HCT116 (cell line): ENCODE measurements at regions not wholly inside any gene's neighbourhood (a gene's known extent, or its start where the extent isn't known, plus 50 kb on each side); places are given as distances from the start of the nearest gene placed in this dataset.

Source experiments
- ATAC-seq: fragments of 200-7000 bp; cut with Tn5 transposase; 2 replicates; pipeline ENCODE4 v1.9.1; 2020; ENCODE audit warnings: mild to moderate bottlenecking, moderate library complexity
- BruUV-seq: library from RNA; stranded (reverse); fragments of 400-500 nt; replicated peaks from 2 replicates; lab custom pipeline; 2021; lab: Mats Ljungman, UMichigan
- CTCF ChIA-PET: fragments of 300-600 bp; sonication (Branson Sonifier 250); formaldehyde crosslinking; loops from one replicate; lab custom pipeline; 2021; ENCODE audit warnings: antibody characterized with exemption; lab: Charles Lee
- POLR2A ChIA-PET: fragments of 300-600, 350-600 bp; sonication (Branson Sonifier 250); formaldehyde crosslinking; loops from one replicate; lab custom pipeline; 2021; ENCODE audit warnings: antibody characterized with exemption; lab: Charles Lee
- RAD21 ChIA-PET, 2 experiments: fragments of 300-600 bp; sonication (Branson Sonifier 250); formaldehyde crosslinking; loops; one replicate each; lab custom pipeline; 2023; ENCODE audit warnings: low total read pairs in 2 of 2; ENCODE audit not compliant: uncharacterized antibody in 2 of 2, unreplicated experiment in 2 of 2, low non-redundant PET in 1 of 2; lab: Charles Lee
- DNase-seq: peaks from one replicate; pipeline ENCODE4 v3.0.0-alpha.2; 2010; ENCODE audit warnings: low read depth, low spot score
- H2AFZ ChIP-seq: fragments of 200-600 bp; shearing (Covaris generic), sonication (generic); 2 replicates; pipeline ENCODE4 v1.6.1; 2017; ENCODE audit warnings: low read depth, mixed run types, mixed read lengths, antibody characterized with exemption, low read length; ENCODE audit not compliant: poor library complexity, severe bottlenecking
- H3K27ac ChIP-seq: 2 replicates; pipeline ENCODE4 v1.5.1; 2012; ENCODE audit warnings: low read depth, low read length
- H3K27me3 ChIP-seq: fragments of 200-600 bp; sonication (generic); 2 replicates; pipeline ENCODE4 v1.6.1; 2016; ENCODE audit warnings: mixed run types, low read length, mixed read lengths; ENCODE audit not compliant: insufficient read depth
- H3K36me3 ChIP-seq, 2 experiments: fragments of 200-500 bp in 1 of 2; fragments of 200-600 bp in 1 of 2; sonication (Bioruptor generic) in 1 of 2; sonication (generic) in 1 of 2; 2 replicates each; pipeline versions ENCODE4 v1.5.1 to v1.6.1; 2014 to 2016; ENCODE audit warnings: low read length in 2 of 2, inconsistent platforms in 1 of 2, mixed read lengths in 1 of 2, mixed run types in 1 of 2; ENCODE audit not compliant: insufficient read depth in 2 of 2, control insufficient read depth in 1 of 2
- H3K4me1 ChIP-seq, 2 experiments: fragments of 200-600 bp in 1 of 2; sonication (generic) in 1 of 2; 2 replicates each; pipeline versions ENCODE4 v1.5.1 to v1.6.1; 2012 to 2017; ENCODE audit warnings: low read length in 2 of 2, inconsistent platforms in 1 of 2, mild to moderate bottlenecking in 1 of 2, mixed read lengths in 1 of 2, mixed run types in 1 of 2, moderate library complexity in 1 of 2; ENCODE audit not compliant: insufficient read depth in 2 of 2, control insufficient read depth in 1 of 2
- H3K4me2 ChIP-seq: fragments of 200-600 bp; sonication (generic); 2 replicates; pipeline ENCODE4 v1.6.1; 2017; ENCODE audit warnings: mixed run types, low read length, mixed read lengths
- H3K4me3 ChIP-seq, 2 experiments: fragments of 200-600 bp in 1 of 2; sonication (generic) in 1 of 2; replicated peaks in 1 of 2; 2 replicates each; pipeline ENCODE4 v1.5.1; 2011 to 2016; ENCODE audit warnings: low read length in 2 of 2, control low read depth in 1 of 2, low read depth in 1 of 2, mild to moderate bottlenecking in 1 of 2, mixed read lengths in 1 of 2, mixed run types in 1 of 2
- H3K79me2 ChIP-seq: fragments of 200-600 bp; sonication (generic); 2 replicates; pipeline ENCODE4 v1.6.1; 2017; ENCODE audit warnings: mild to moderate bottlenecking, mixed run types, low read length, moderate library complexity, mixed read lengths; ENCODE audit not compliant: insufficient read depth
- H3K9ac ChIP-seq: fragments of 200-600 bp; sonication (generic); 2 replicates; pipeline ENCODE4 v1.6.1; 2016; ENCODE audit warnings: low read length, mixed read lengths
- H3K9me2 ChIP-seq: fragments of 200-600 bp; sonication (generic), shearing (Covaris generic); 2 replicates; pipeline ENCODE4 v1.6.1; 2017; ENCODE audit warnings: mixed run types, mild to moderate bottlenecking, moderate library complexity; ENCODE audit not compliant: insufficient read depth
- H3K9me3 ChIP-seq, 2 experiments: fragments of 200-500 bp in 1 of 2; fragments of 200-600 bp in 1 of 2; sonication (Bioruptor generic) in 1 of 2; sonication (generic) in 1 of 2; 2 replicates each; pipeline ENCODE4 v1.6.1; 2014 to 2017; ENCODE audit warnings: low read length in 2 of 2, mixed read lengths in 2 of 2, inconsistent platforms in 1 of 2, low read depth in 1 of 2, mild to moderate bottlenecking in 1 of 2, mixed run types in 1 of 2, moderate library complexity in 1 of 2; ENCODE audit not compliant: control insufficient read depth in 1 of 2, insufficient read depth in 1 of 2
- H4K20me1 ChIP-seq: fragments of 200-600 bp; sonication (generic), shearing (Covaris generic); 2 replicates; pipeline ENCODE4 v1.6.1; 2017; ENCODE audit warnings: mixed run types, mild to moderate bottlenecking, moderate library complexity; ENCODE audit not compliant: insufficient read depth
- CBX3 ChIP-seq: IDR thresholded peaks from 2 replicates; pipeline ENCODE4 v1.6.1; 2012; ENCODE audit warnings: low read depth
- EGR1 ChIP-seq: IDR thresholded peaks from 2 replicates; pipeline ENCODE4 v1.6.1; 2012; ENCODE audit warnings: low read depth
- ELF1 ChIP-seq: IDR thresholded peaks from 2 replicates; pipeline ENCODE4 v1.6.1; 2012; ENCODE audit warnings: low read depth, borderline replicate concordance
- EZH2phosphoT487 ChIP-seq: fragments of 200-600 bp; IDR thresholded peaks from 2 replicates; pipeline ENCODE4 v1.6.1; 2018; ENCODE audit warnings: antibody characterized with exemption, borderline replicate concordance
- FOSL1 ChIP-seq: IDR thresholded peaks from 2 replicates; pipeline ENCODE4 v1.6.1; 2012; ENCODE audit warnings: low read depth
- POLR2A ChIP-seq: IDR thresholded peaks from 2 replicates; pipeline ENCODE4 v1.7.0; 2011; ENCODE audit warnings: borderline replicate concordance; ENCODE audit not compliant: insufficient read depth, insufficient read length; ENCODE audit errors: extremely low read depth
- SIN3A ChIP-seq: IDR thresholded peaks from 2 replicates; pipeline ENCODE4 v1.6.1; 2012; ENCODE audit warnings: low read depth
- SP1 ChIP-seq: IDR thresholded peaks from 2 replicates; pipeline ENCODE4 v1.6.1; 2012; ENCODE audit warnings: low read depth
- SRF ChIP-seq: IDR thresholded peaks from 2 replicates; pipeline ENCODE4 v1.6.1; 2012; ENCODE audit warnings: low read depth
- TCF7L2 ChIP-seq: IDR thresholded peaks from 2 replicates; pipeline ENCODE4 v1.7.0; 2011; ENCODE audit warnings: borderline replicate concordance, inconsistent platforms; ENCODE audit not compliant: insufficient read depth, insufficient read length; ENCODE audit errors: extremely low read depth
- YY1 ChIP-seq: IDR thresholded peaks from 2 replicates; pipeline ENCODE4 v1.6.1; 2011; ENCODE audit warnings: low read length, low read depth, moderate library complexity, mild to moderate bottlenecking; ENCODE audit not compliant: insufficient replicate concordance; ENCODE audit errors: extremely low read depth
- ZNF274 ChIP-seq: fragments of 200-500 bp; sonication (Bioruptor generic); IDR thresholded peaks from 2 replicates; pipeline ENCODE4 v1.6.1; 2014; ENCODE audit warnings: mild to moderate bottlenecking, low read depth, low read length, inconsistent platforms
- intact Hi-C: fragments of 100-400 bp; cut with micrococcal nuclease; formaldehyde crosslinking; loops from 2 replicates; pipeline ENCODE4 v1.10.0; 2022
- TF ChIP-seq, protein P1 (sequence below), 3 experiments: fragments of 200-600 bp in 1 of 3; sonication (generic) in 1 of 3; IDR thresholded peaks in 2 of 3; conservative IDR thresholded peaks in 1 of 3; 2 replicates each; pipeline ENCODE4 v1.5.1; 2012 to 2017; ENCODE audit warnings: low read depth in 2 of 3, low read length in 2 of 3, antibody characterized with exemption in 1 of 3, borderline replicate concordance in 1 of 3, control low read depth in 1 of 3, mild to moderate bottlenecking in 1 of 3, mixed read lengths in 1 of 3, mixed run types in 1 of 3, moderate library complexity in 1 of 3; ENCODE audit not compliant: insufficient read depth in 1 of 3
- TF ChIP-seq, protein P2 (sequence below): IDR thresholded peaks from 2 replicates; pipeline ENCODE4 v1.6.1; 2012
- TF ChIP-seq, protein P3 (sequence below): IDR thresholded peaks from 2 replicates; pipeline ENCODE4 v1.6.1; 2011; ENCODE audit warnings: mild to moderate bottlenecking, low read length, moderate library complexity; ENCODE audit not compliant: insufficient replicate concordance; ENCODE audit errors: extremely low read depth
- TF ChIP-seq, protein P4 (sequence below): IDR thresholded peaks from 2 replicates; pipeline ENCODE4 v1.6.1; 2012

DNA sequence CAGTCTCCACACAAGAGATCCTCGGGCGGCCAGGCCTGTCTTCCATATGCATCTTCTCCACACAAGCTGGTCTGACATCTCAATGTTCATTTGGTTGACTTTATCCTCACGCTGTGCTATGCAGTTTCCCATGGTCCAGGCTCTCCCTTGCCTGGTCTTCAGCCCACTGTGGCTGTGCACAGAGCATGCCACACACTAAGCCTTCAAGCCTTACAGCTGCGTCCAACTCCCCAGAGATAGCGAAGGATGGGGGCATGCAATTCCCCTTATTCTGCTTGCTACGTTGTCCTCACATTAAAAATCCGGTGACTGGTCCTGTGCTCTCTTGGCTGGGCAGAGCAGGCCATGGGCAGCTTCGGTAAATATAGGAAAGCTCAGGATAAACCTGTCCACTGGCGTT is 188.7 kb upstream of the TCERG1L start (continued):
- no peak for TF ChIP-seq FOSL1
- TF ChIP-seq SP1 = no peak
- TF ChIP-seq, protein P1, sequence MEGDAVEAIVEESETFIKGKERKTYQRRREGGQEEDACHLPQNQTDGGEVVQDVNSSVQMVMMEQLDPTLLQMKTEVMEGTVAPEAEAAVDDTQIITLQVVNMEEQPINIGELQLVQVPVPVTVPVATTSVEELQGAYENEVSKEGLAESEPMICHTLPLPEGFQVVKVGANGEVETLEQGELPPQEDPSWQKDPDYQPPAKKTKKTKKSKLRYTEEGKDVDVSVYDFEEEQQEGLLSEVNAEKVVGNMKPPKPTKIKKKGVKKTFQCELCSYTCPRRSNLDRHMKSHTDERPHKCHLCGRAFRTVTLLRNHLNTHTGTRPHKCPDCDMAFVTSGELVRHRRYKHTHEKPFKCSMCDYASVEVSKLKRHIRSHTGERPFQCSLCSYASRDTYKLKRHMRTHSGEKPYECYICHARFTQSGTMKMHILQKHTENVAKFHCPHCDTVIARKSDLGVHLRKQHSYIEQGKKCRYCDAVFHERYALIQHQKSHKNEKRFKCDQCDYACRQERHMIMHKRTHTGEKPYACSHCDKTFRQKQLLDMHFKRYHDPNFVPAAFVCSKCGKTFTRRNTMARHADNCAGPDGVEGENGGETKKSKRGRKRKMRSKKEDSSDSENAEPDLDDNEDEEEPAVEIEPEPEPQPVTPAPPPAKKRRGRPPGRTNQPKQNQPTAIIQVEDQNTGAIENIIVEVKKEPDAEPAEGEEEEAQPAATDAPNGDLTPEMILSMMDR (IDR thresholded peaks at IDR 0.05 in 2 of 3, conservative IDR thresholded peaks at IDR 0.05 in 1 of 3; ENCODE audit: borderline replicate concordance in 1 of 3, insufficient read depth in 1 of 3, low read depth in 2 of 3, low read length in 2 of 3) = no peak

DNA sequence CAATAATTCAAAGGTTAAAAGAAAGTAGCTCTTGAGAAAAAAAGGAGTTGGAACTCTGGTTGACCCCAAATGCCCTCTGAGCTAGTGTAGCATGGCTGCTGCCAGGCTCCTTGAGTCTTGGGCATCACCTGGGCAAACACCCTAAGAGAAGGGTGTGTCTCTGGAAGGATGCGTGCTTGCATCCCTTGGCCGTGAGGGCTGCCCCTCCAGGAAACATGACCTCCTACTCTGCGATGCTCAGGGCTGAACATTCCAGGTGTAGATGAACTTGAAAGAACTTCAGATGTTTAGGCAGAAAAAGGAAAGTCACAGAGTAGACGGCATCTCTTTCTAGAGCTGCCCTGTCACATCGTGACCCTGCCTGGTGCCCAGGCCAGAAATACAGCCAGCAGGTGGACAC is 189.4 kb upstream of the TCERG1L start:
- ATAC-seq = no peak
- TF ChIP-seq, protein P2, sequence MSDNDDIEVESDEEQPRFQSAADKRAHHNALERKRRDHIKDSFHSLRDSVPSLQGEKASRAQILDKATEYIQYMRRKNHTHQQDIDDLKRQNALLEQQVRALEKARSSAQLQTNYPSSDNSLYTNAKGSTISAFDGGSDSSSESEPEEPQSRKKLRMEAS = no peak
- TF ChIP-seq, protein P1 (IDR thresholded peaks at IDR 0.05 in 2 of 3, conservative IDR thresholded peaks at IDR 0.05 in 1 of 3; ENCODE audit: borderline replicate concordance in 1 of 3, insufficient read depth in 1 of 3, low read depth in 2 of 3, low read length in 2 of 3) = no peak
- no peak for TF ChIP-seq CBX3
- TF ChIP-seq SIN3A = no peak
- no peak for TF ChIP-seq YY1
- TF ChIP-seq FOSL1 = no peak
- TF ChIP-seq EZH2phosphoT487 = no peak
- TF ChIP-seq, protein P3, sequence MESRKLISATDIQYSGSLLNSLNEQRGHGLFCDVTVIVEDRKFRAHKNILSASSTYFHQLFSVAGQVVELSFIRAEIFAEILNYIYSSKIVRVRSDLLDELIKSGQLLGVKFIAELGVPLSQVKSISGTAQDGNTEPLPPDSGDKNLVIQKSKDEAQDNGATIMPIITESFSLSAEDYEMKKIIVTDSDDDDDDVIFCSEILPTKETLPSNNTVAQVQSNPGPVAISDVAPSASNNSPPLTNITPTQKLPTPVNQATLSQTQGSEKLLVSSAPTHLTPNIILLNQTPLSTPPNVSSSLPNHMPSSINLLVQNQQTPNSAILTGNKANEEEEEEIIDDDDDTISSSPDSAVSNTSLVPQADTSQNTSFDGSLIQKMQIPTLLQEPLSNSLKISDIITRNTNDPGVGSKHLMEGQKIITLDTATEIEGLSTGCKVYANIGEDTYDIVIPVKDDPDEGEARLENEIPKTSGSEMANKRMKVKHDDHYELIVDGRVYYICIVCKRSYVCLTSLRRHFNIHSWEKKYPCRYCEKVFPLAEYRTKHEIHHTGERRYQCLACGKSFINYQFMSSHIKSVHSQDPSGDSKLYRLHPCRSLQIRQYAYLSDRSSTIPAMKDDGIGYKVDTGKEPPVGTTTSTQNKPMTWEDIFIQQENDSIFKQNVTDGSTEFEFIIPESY = no peak
- no peak for TF ChIP-seq SRF
- TF ChIP-seq, protein P4, sequence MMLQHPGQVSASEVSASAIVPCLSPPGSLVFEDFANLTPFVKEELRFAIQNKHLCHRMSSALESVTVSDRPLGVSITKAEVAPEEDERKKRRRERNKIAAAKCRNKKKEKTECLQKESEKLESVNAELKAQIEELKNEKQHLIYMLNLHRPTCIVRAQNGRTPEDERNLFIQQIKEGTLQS = no peak
- no peak for TF ChIP-seq POLR2A
- TF ChIP-seq TCF7L2 = no peak
- no peak for TF ChIP-seq ELF1
- no peak for TF ChIP-seq EGR1
- TF ChIP-seq ZNF274 = no peak

More for the DNA sequence above, 189.4 kb upstream of the TCERG1L start:
- POLR2A ChIA-PET = no interaction called here
- Histone ChIP-seq H3K27me3 (no peaks in the 10 kb centered on the region), H3K79me2 (no peaks in the 10 kb centered on the region), H3K4me2 (no peak overlapping the region), H3K4me3 (no peak overlapping the region), H4K20me1 (no peaks in the 10 kb centered on the region), H3K27ac (no peak overlapping the region), H2AFZ (no peak overlapping the region), H3K36me3 (no peaks in the 10 kb centered on the region), H3K9me2 (no peaks in the 10 kb centered on the region), H3K9ac (no peak overlapping the region), H3K9me3 (no peaks in the 10 kb centered on the region), H3K4me1 (no peaks in the 10 kb centered on the region)
- RAD21 ChIA-PET = no interaction called here
- BruUV-seq = no TSS peak
- intact Hi-C loops = no loop called here
- CTCF ChIA-PET = no interaction called here
- no peak for DNase-seq
